Right lung (tissue), 2 donors: ENCODE measurements at regions not wholly inside any gene's neighbourhood (a gene's known extent, or its start where the extent isn't known, plus 50 kb on each side); places are given as distances from the start of the nearest gene placed in this dataset.

Experiments used
- DNase-seq, 2 donors: peaks; one replicate each; pipeline ENCODE4 v3.0.0-alpha.2; 2013

GRCh38 chr13:34040863-34041262 is 222.9 kb downstream of the RFC3 start:
- no peak for DNase-seq

- DNase-seq, result no peak
Measured at GRCh38 chr13:34044041-34044440, 226.1 kb downstream of the RFC3 start.

- no peak for DNase-seq
Measured at GRCh38 chr13:34044660-34045080, 226.7 kb downstream of the RFC3 start.

- DNase-seq, result no peak
Measured at GRCh38 chr13:34046457-34046856, 228.5 kb downstream of the RFC3 start.

- no peak for DNase-seq
Measured at GRCh38 chr13:34048652-34049051, 230.7 kb downstream of the RFC3 start.

- no peak for DNase-seq
Measured at GRCh38 chr13:34056733-34057258, 238.8 kb downstream of the RFC3 start.

GRCh38 chr13:34064456-34065205 is 246.7 kb downstream of the RFC3 start:
- no peak for DNase-seq

- no peak for DNase-seq
Measured at GRCh38 chr13:34065928-34066327, 248.0 kb downstream of the RFC3 start.

- DNase-seq, result no peak
Measured at GRCh38 chr13:34066344-34066743, 248.4 kb downstream of the RFC3 start.

GRCh38 chr13:34070006-34070405 is 252.1 kb downstream of the RFC3 start:
- DNase-seq, result no peak

- DNase-seq, result no peak
Measured at GRCh38 chr13:34070544-34071303, 252.8 kb downstream of the RFC3 start.

- no peak for DNase-seq
Measured at GRCh38 chr13:34076319-34076718, 258.4 kb downstream of the RFC3 start.

- peak; percentile 4 to 19 for DNase-seq
Measured at GRCh38 chr13:34076943-34077703, 259.2 kb downstream of the RFC3 start.

GRCh38 chr13:34078334-34078999 is 260.5 kb downstream of the RFC3 start:
- DNase-seq, result no peak

- no peak for DNase-seq
Measured at GRCh38 chr13:34085204-34085603, 267.3 kb downstream of the RFC3 start.

GRCh38 chr13:34086281-34086680 is 268.3 kb downstream of the RFC3 start:
- no peak for DNase-seq

- no peak for DNase-seq
Measured at GRCh38 chr13:34087791-34088190, 269.8 kb downstream of the RFC3 start.

GRCh38 chr13:34103854-34104253 is 285.9 kb downstream of the RFC3 start:
- DNase-seq, result peak in 1 of 2 donors; percentile 1

GRCh38 chr13:34104853-34105252 is 286.9 kb downstream of the RFC3 start:
- DNase-seq, result no peak

- no peak for DNase-seq
Measured at GRCh38 chr13:34107806-34108205, 289.9 kb downstream of the RFC3 start.

GRCh38 chr13:34108410-34108809 is 290.5 kb downstream of the RFC3 start:
- no peak for DNase-seq

GRCh38 chr13:34114581-34114980 is 296.6 kb downstream of the RFC3 start:
- no peak for DNase-seq
